Breast epithelium (tissue), 3 donors: ENCODE measurements at regions not wholly inside any gene's neighbourhood (a gene's known extent, or its start where the extent isn't known, plus 50 kb on each side); places are given as distances from the start of the nearest gene placed in this dataset.

Experiments used
- POLR2A ChIP-seq: fragments of 450-650 bp; IDR thresholded peaks from one replicate; pipeline ENCODE4 v1.6.1; 2016; ENCODE audit warnings: antibody characterized with exemption, mild to moderate bottlenecking, moderate library complexity
- POLR2AphosphoS5 ChIP-seq, 3 donors: sonication (generic); formaldehyde crosslinking; IDR thresholded peaks; one replicate each; pipeline ENCODE4 v1.6.1; 2017; ENCODE audit warnings: antibody characterized with exemption in 3 of 3
- TF ChIP-seq, protein P1 (sequence below), 3 donors: fragments of 450-650 bp; IDR thresholded peaks; one replicate each; pipeline ENCODE4 v1.5.1; 2016 to 2017; ENCODE audit warnings: antibody characterized with exemption in 3 of 3, mild to moderate bottlenecking in 3 of 3, moderate library complexity in 3 of 3

DNA sequence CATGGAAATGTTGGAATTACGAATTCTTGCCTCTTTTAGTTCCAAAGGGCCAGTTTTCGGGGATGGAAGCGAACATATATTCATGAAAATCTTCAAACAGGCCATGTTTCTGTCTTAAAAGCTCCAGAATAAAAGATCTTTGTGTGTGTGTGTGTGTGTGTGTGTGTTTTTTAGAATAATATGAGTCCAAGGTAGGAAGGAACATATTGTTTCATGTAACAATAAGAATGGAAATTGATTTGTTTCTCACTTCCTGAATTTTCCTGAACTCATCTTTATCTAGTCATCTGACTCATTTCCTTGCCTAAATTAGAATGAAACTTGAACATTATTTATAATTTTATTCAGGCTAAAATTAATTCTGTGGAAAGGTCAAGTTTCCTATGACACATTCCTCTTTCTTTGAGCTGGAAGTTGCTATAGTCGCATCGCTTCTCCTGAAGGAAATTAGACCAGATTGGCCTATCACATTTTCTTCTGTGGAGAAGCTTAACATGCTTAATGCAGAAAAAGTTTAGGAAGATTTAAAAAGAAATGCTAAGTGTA, 805.1 kb upstream of the ADAMTS5 start:
- TF ChIP-seq, protein P1, sequence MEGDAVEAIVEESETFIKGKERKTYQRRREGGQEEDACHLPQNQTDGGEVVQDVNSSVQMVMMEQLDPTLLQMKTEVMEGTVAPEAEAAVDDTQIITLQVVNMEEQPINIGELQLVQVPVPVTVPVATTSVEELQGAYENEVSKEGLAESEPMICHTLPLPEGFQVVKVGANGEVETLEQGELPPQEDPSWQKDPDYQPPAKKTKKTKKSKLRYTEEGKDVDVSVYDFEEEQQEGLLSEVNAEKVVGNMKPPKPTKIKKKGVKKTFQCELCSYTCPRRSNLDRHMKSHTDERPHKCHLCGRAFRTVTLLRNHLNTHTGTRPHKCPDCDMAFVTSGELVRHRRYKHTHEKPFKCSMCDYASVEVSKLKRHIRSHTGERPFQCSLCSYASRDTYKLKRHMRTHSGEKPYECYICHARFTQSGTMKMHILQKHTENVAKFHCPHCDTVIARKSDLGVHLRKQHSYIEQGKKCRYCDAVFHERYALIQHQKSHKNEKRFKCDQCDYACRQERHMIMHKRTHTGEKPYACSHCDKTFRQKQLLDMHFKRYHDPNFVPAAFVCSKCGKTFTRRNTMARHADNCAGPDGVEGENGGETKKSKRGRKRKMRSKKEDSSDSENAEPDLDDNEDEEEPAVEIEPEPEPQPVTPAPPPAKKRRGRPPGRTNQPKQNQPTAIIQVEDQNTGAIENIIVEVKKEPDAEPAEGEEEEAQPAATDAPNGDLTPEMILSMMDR (IDR thresholded peaks at IDR 0.05): no peak
- TF ChIP-seq POLR2A: no peak
- TF ChIP-seq POLR2AphosphoS5 (IDR thresholded peaks at IDR 0.05): no peak
